Psoas muscle (tissue), 7 donors: ENCODE measurements at regions not wholly inside any gene's neighbourhood (a gene's known extent, or its start where the extent isn't known, plus 50 kb on each side); places are given as distances from the start of the nearest gene placed in this dataset.

Experiments used
- ATAC-seq, 4 donors: fragments of 200-7000 bp; cut with Tn5 transposase; one replicate each; pipeline ENCODE4 v1.9.1; 2020; ENCODE audit warnings: moderate library complexity in 3 of 4, mild to moderate bottlenecking in 2 of 4
- DNase-seq, 2 donors: peaks; one replicate each; pipeline ENCODE4 v3.0.0-alpha.2; 2020
- H3K27ac ChIP-seq: fragments of 200-600 bp; one replicate; pipeline ENCODE4 v1.8.0; 2022
- H3K27me3 ChIP-seq, 3 donors: fragments of 200-600 bp in 1 of 3; one replicate each; pipeline versions ENCODE4 v1.6.1 to v1.8.0; 2013 to 2022; ENCODE audit warnings: low read length in 2 of 3, mild to moderate bottlenecking in 2 of 3, moderate library complexity in 1 of 3; ENCODE audit not compliant: insufficient read depth in 3 of 3
- H3K36me3 ChIP-seq, 2 donors: fragments of 200-600 bp in 1 of 2; one replicate each; pipeline versions ENCODE4 v1.6.1 to v1.8.0; 2013 to 2022; ENCODE audit warnings: low read depth in 1 of 2, mild to moderate bottlenecking in 1 of 2, moderate library complexity in 1 of 2; ENCODE audit not compliant: insufficient read depth in 1 of 2
- H3K4me1 ChIP-seq: fragments of 200-600 bp; one replicate; pipeline ENCODE4 v1.8.0; 2022
- H3K4me3 ChIP-seq: fragments of 200-600 bp; one replicate; pipeline ENCODE4 v1.8.0; 2022; ENCODE audit warnings: mild to moderate bottlenecking
- H3K9me3 ChIP-seq: fragments of 200-600 bp; one replicate; pipeline ENCODE4 v1.8.0; 2022
- CTCF ChIP-seq: fragments of 200-600 bp; IDR thresholded peaks from one replicate; pipeline ENCODE4 v1.8.0; 2022; ENCODE audit warnings: antibody characterized with exemption
- WGBS, 3 donors: extraction: QIAGEN DNeasy Blood & Tissue Kit; methylation state at CpG; one replicate each; pipeline versions ENCODE4 v1.1.6 to v1.1.7; 2013; 5-methylcytosine and 5-hydroxymethylcytosine counted together
- intact Hi-C, 2 donors: fragments of 100-400 bp; cut with DNase I; formaldehyde crosslinking; loops; one replicate each; pipeline versions ENCODE4 v1.11.0 to v1.14.2; 2022
- donor health status: healthy with polysubstance abuse.
- donor health status: DM: no; HTN: no; CAD: no; lungs with moderate emphysema.
- donor health status: Bipolar disorder and iron deficiency.
- donor health status: healthy.
- donor health status: DM: yes; HTN: yes; CAD: no.
- donor health status: DM: no; HTN: no; CAD: no.
- donor health status: DM: yes; HTN: yes; CAD: no.

GRCh38 chr5:21067724-21068123 lies 1079.7 kb upstream of the CDH18 start:
- no peak overlapping the region for H3K4me3 ChIP-seq
- H3K36me3 ChIP-seq: no peaks in the 10 kb centered on the region
- WGBS, 3 donors: 53 to 64% (median 54%) methylated on average over 1 of the region's 1 CpG
- no peaks in the 10 kb centered on the region for H3K9me3 ChIP-seq
- intact Hi-C loops: no loop called here
- ATAC-seq (no peak), DNase-seq (no peak)
- H3K4me1 ChIP-seq: no peaks in the 10 kb centered on the region
- H3K27ac ChIP-seq: no peak overlapping the region
- H3K27me3 ChIP-seq: no peaks in the 10 kb centered on the region
- TF ChIP-seq CTCF: no peak

- Histone ChIP-seq H3K27me3 (no peaks in the 10 kb centered on the region), H3K4me1 (no peaks in the 10 kb centered on the region), H3K36me3 (no peaks in the 10 kb centered on the region), H3K27ac (no peak overlapping the region), H3K9me3 (no peaks in the 10 kb centered on the region), H3K4me3 (no peak overlapping the region)
- ATAC-seq (no peak), DNase-seq (no peak)
- TF ChIP-seq CTCF: no peak
- 85 to 90% (median 85%) methylated on average over 3 of the region's 3 CpGs for WGBS, 3 donors
- intact Hi-C loops: no loop called here
Observed at GRCh38 chr5:21063146-21063545, 1075.1 kb upstream of the CDH18 start.

- WGBS, 3 donors: 81 to 86% (median 83%) methylated on average over 5 of the region's 5 CpGs
Observed at GRCh38 chr5:21058289-21058688, 1070.3 kb upstream of the CDH18 start.

GRCh38 chr5:21051945-21052344 lies 1063.9 kb upstream of the CDH18 start:
- H3K27me3 ChIP-seq: no peaks in the 10 kb centered on the region
- DNase-seq: no peak
- no peak overlapping the region for H3K27ac ChIP-seq
- intact Hi-C loops: no loop called here
- H3K4me3 ChIP-seq: no peak overlapping the region
- WGBS, 3 donors: 75 to 90% (median 84%) methylated on average over 1 of the region's 1 CpG
- ATAC-seq: no peak
- H3K4me1 ChIP-seq: no peaks in the 10 kb centered on the region
- H3K9me3 ChIP-seq: no peaks in the 10 kb centered on the region
- TF ChIP-seq CTCF: no peak
- H3K36me3 ChIP-seq: no peaks in the 10 kb centered on the region

More at GRCh38 chr5:21058289-21058688, 1070.3 kb upstream of the CDH18 start:
- H3K27me3 ChIP-seq: no peaks in the 10 kb centered on the region
- H3K9me3 ChIP-seq: no peaks in the 10 kb centered on the region
- H3K36me3 ChIP-seq: no peaks in the 10 kb centered on the region
- H3K4me1 ChIP-seq: no peaks in the 10 kb centered on the region
- ATAC-seq: no peak
- no peak overlapping the region for H3K27ac ChIP-seq
- H3K4me3 ChIP-seq: no peak overlapping the region
- no peak for TF ChIP-seq CTCF
- intact Hi-C loops: no loop called here
- DNase-seq: no peak

- ATAC-seq (no peak), DNase-seq (no peak)
- Histone ChIP-seq H3K27ac (no peak overlapping the region), H3K27me3 (no peaks in the 10 kb centered on the region), H3K36me3 (no peaks in the 10 kb centered on the region), H3K4me3 (no peak overlapping the region), H3K4me1 (no peaks in the 10 kb centered on the region), H3K9me3 (no peaks in the 10 kb centered on the region)
- TF ChIP-seq CTCF: no peak
- 58 to 60% (median 60%) methylated on average over 2 of the region's 2 CpGs for WGBS, 3 donors
- intact Hi-C loops: no loop called here
Observed at GRCh38 chr5:21049901-21050300, 1061.9 kb upstream of the CDH18 start.
